ENCODE measurements at regions not wholly inside any gene's neighbourhood (a gene's known extent, or its start where the extent isn't known, plus 50 kb on each side); places are given as distances from the start of the nearest gene placed in this dataset.

GRCh38 chr21:15273244-15273643 is 208.4 kb upstream of the NRIP1 start:
- DNase-seq (ENCODE audit: low spot score): no peak
- Histone ChIP-seq H3K4me2 (ENCODE audit: low read depth, low read length) (no peak overlapping the region), H3K27me3 (ENCODE audit: control insufficient read depth in 1 of 2, insufficient read depth in 2 of 2, low read length in 2 of 2) (no peaks in the 10 kb centered on the region), H3K4me3 (replicated peaks in 1 of 3; ENCODE audit: insufficient read depth in 1 of 3, low read depth in 2 of 3, low read length in 3 of 3) (no peak overlapping the region), H4K20me1 (ENCODE audit: insufficient read depth, low read length) (no peaks in the 10 kb centered on the region), H3K36me3 (replicated peaks in 1 of 2; ENCODE audit: control insufficient read depth in 1 of 2, insufficient read depth in 2 of 2, low read length in 2 of 2) (no peaks in the 10 kb centered on the region), H3K27ac (ENCODE audit: extremely low read length, insufficient read depth, low read length) (no peak overlapping the region), H3K4me1 (ENCODE audit: insufficient read depth, low read length) (peaks cover 11% of the 10 kb centered on the region), H2AFZ (ENCODE audit: low read length) (no peak overlapping the region), H3K9ac (ENCODE audit: insufficient read depth, low read depth, low read length) (no peak overlapping the region), H3K79me2 (ENCODE audit: insufficient read depth, low read length) (no peaks in the 10 kb centered on the region), H3K9me3 (ENCODE audit: low read length) (no peaks in the 10 kb centered on the region)
- no peak for ATAC-seq
- TF ChIP-seq TMF1 (CRISPR knock-in tag; IDR thresholded peaks at IDR 0.05; ENCODE audit: low read depth): no peak
- no peak for TF ChIP-seq RELA (CRISPR knock-in tag; IDR thresholded peaks at IDR 0.05)
- TF ChIP-seq MAFF (IDR thresholded peaks at IDR 0.05; ENCODE audit: low read depth, low read length): peak; percentile 62; the same call in 1 of the 2 replicates
- no peak for TF ChIP-seq ATF4 (CRISPR knock-in tag; IDR thresholded peaks at IDR 0.05)
- no peak for TF ChIP-seq ZNF280D (CRISPR knock-in tag; IDR thresholded peaks at IDR 0.05)
- TF ChIP-seq BCL3 (CRISPR knock-in tag; IDR thresholded peaks at IDR 0.05): no peak
- TF ChIP-seq ESRRA (CRISPR knock-in tag; IDR thresholded peaks at IDR 0.05; ENCODE audit: low read depth): no peak
- no peak for TF ChIP-seq FOXC1 (CRISPR knock-in tag; IDR thresholded peaks at IDR 0.05; ENCODE audit: borderline replicate concordance)
- TF ChIP-seq MAFK (conservative IDR thresholded peaks at IDR 0.05 in 1 of 2, IDR thresholded peaks at IDR 0.05 in 1 of 2; ENCODE audit: low read length in 2 of 2): peak; percentile 51 to 71
- TF ChIP-seq SUZ12 (IDR thresholded peaks at IDR 0.05; ENCODE audit: low read depth, low read length): no peak
- no peak for TF ChIP-seq SIX1 (CRISPR knock-in tag; IDR thresholded peaks at IDR 0.05; ENCODE audit: borderline replicate concordance)
- TF ChIP-seq ZNF362 (CRISPR knock-in tag; IDR thresholded peaks at IDR 0.05; ENCODE audit: borderline replicate concordance): no peak
- no peak for TF ChIP-seq JUN (CRISPR knock-in tag; IDR thresholded peaks at IDR 0.05)
- CTCF ChIA-PET (ENCODE audit: low intra/inter-chr PET ratio, low total read pairs): no interaction called here
- intact Hi-C loops (cut with micrococcal nuclease; ENCODE audit: unreplicated experiment) (no loop called here), in situ Hi-C loops (cut with HindIII; ENCODE audit: extremely low pct_ligation_motif_present, low pct_unique_long_range_greater_than_20kb) (no loop called here)
- WGBS (ENCODE audit: low lambda C conversion rate): 95% methylated on average over 2 of the region's 2 CpGs
- POLR2A ChIA-PET: no interaction called here
- FAIRE-seq: no peak
- no TSS peak for BruUV-seq (replicated peaks)
